Lung (tissue), 11 donors: ENCODE measurements at regions not wholly inside any gene's neighbourhood (a gene's known extent, or its start where the extent isn't known, plus 50 kb on each side); places are given as distances from the start of the nearest gene placed in this dataset.

ENCODE experiments used
- ATAC-seq: fragments of 200-7000 bp; cut with Tn5 transposase; one replicate; pipeline ENCODE4 v1.9.1; 2020; ENCODE audit warnings: moderate number of reproducible peaks; ENCODE audit not compliant: insufficient read depth, low FRiP score
- DNase-seq, 3 donors: peaks; one replicate each; pipeline ENCODE4 v3.0.0-alpha.2; 2013 to 2017
- H3K27ac ChIP-seq, 2 donors: one replicate each; pipeline ENCODE4 v1.5.1; 2013; ENCODE audit warnings: mild to moderate bottlenecking in 2 of 2, moderate library complexity in 2 of 2, control low read depth in 1 of 2, inconsistent platforms in 1 of 2, low read depth in 1 of 2, low read length in 1 of 2
- H3K27me3 ChIP-seq, 3 donors: one replicate each; pipeline ENCODE4 v1.5.1; 2013; ENCODE audit warnings: low read length in 2 of 3; ENCODE audit not compliant: control insufficient read depth in 3 of 3, insufficient read depth in 3 of 3
- H3K36me3 ChIP-seq, 4 donors: one replicate each; pipeline ENCODE4 v1.5.1; 2013; ENCODE audit warnings: low read length in 4 of 4, mild to moderate bottlenecking in 1 of 4, moderate library complexity in 1 of 4; ENCODE audit not compliant: control insufficient read depth in 4 of 4, insufficient read depth in 4 of 4
- H3K4me1 ChIP-seq, 5 donors: one replicate each; pipeline ENCODE4 v1.5.1; 2013; ENCODE audit warnings: low read length in 5 of 5, mild to moderate bottlenecking in 2 of 5, moderate library complexity in 1 of 5; ENCODE audit not compliant: control insufficient read depth in 5 of 5, insufficient read depth in 5 of 5
- H3K4me3 ChIP-seq: one replicate; pipeline ENCODE4 v1.5.1; 2013; ENCODE audit warnings: mild to moderate bottlenecking, control low read depth, moderate library complexity
- H3K9ac ChIP-seq, 2 donors: one replicate each; pipeline ENCODE4 v1.5.1; 2013; ENCODE audit warnings: low read length in 2 of 2, control low read depth in 1 of 2; ENCODE audit not compliant: insufficient read depth in 1 of 2
- H3K9me3 ChIP-seq, 4 donors: one replicate each; pipeline ENCODE4 v1.5.1; 2013; ENCODE audit warnings: low read length in 3 of 4, mild to moderate bottlenecking in 1 of 4, moderate library complexity in 1 of 4; ENCODE audit not compliant: control insufficient read depth in 4 of 4, insufficient read depth in 3 of 4
- CTCF ChIP-seq: IDR thresholded peaks from 2 replicates; pipeline ENCODE4 v1.5.1; 2012; ENCODE audit warnings: mild to moderate bottlenecking; ENCODE audit errors: control extremely low read depth, extremely low read depth
- WGBS, 2 donors: extraction: QIAGEN DNeasy Blood & Tissue Kit; methylation state at CpG; one replicate each; pipeline ENCODE4 v1.1.7; 2013; 5-methylcytosine and 5-hydroxymethylcytosine counted together
- donor health status: control.
- donor health status: control.
- donor health status: Bipolar disorder and iron deficiency.
- donor health status: healthy.
- donor health status: DM: yes; HTN: yes; CAD: no.

- Histone ChIP-seq H3K27ac (no peak overlapping the region), H3K36me3 (no peaks in the 10 kb centered on the region), H3K9me3 (peaks cover 0 to 1% (median 0%) of the 10 kb centered on the region in 4 donors), H3K4me3 (no peak overlapping the region), H3K9ac (no peak overlapping the region), H3K27me3 (no peaks in the 10 kb centered on the region), H3K4me1 (peaks cover 0 to 4% (median 0%) of the 10 kb centered on the region in 5 donors)
- WGBS, 2 donors: 37 to 53% methylated on average over 8 of the region's 8 CpGs
- no peak for ATAC-seq
- no peak for TF ChIP-seq CTCF
- DNase-seq: no peak
Measured at GRCh38 chr12:19647806-19648556, 208.7 kb downstream of the AEBP2 start.

- H3K4me3 ChIP-seq: no peak overlapping the region
- no peak overlapping the region for H3K27ac ChIP-seq
- ATAC-seq: no peak
- H3K4me1 ChIP-seq: no peaks in the 10 kb centered on the region
- H3K9me3 ChIP-seq: peaks cover 0 to 1% (median 0%) of the 10 kb centered on the region in 4 donors
- no peaks in the 10 kb centered on the region for H3K36me3 ChIP-seq
- WGBS, 2 donors: 93% methylated on average over 3 of the region's 3 CpGs
- H3K9ac ChIP-seq: no peak overlapping the region
- no peak for TF ChIP-seq CTCF
- no peaks in the 10 kb centered on the region for H3K27me3 ChIP-seq
- DNase-seq: no peak
Measured at GRCh38 chr12:19648591-19648990, 209.3 kb downstream of the AEBP2 start.

DNA sequence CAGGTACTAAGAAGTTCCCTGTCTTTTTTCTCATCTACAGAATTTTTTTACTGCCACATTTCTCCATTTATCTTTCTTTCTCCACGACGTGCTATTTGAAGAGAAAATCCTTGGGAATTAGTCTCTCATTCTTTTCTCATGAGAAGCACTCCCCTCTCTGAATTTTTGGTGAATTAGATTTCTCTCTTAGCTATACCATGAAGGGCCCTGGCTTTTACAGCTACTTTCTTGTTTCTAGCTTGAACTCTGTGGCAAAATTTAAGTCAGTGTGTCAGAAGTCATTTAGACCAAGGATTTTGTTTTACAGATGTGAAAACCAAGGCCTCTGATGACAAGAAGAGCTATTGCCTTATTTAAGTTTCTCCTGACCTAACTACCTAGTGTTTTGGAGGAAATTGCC is 213.1 kb downstream of the AEBP2 start:
- H3K9ac ChIP-seq: no peak overlapping the region
- H3K9me3 ChIP-seq: no peaks in the 10 kb centered on the region
- DNase-seq: no peak
- H3K4me3 ChIP-seq: no peak overlapping the region
- no peak for TF ChIP-seq CTCF
- ATAC-seq: no peak
- no peaks in the 10 kb centered on the region for H3K27me3 ChIP-seq
- no peaks in the 10 kb centered on the region for H3K36me3 ChIP-seq
- peaks cover 0 to 10% (median 0%) of the 10 kb centered on the region in 5 donors for H3K4me1 ChIP-seq
- 43 to 65% methylated on average over 2 of the region's 2 CpGs for WGBS, 2 donors
- H3K27ac ChIP-seq: no peak overlapping the region
